NOMO-1 (cell line): ENCODE measurements at regions not wholly inside any gene's neighbourhood (a gene's known extent, or its start where the extent isn't known, plus 50 kb on each side); places are given as distances from the start of the nearest gene placed in this dataset.
"Not testable (repeated sequence)": the region's sequence is repeated elsewhere in the genome, so short reads cannot be mapped to it uniquely, and the experiment has no call there.

Experiments used
- DNase-seq, 2 experiments: peaks; one replicate each; lab custom pipeline; 2025; ENCODE audit not compliant: unreplicated experiment in 2 of 2; lab: John Stamatoyannopoulos, UW

DNA sequence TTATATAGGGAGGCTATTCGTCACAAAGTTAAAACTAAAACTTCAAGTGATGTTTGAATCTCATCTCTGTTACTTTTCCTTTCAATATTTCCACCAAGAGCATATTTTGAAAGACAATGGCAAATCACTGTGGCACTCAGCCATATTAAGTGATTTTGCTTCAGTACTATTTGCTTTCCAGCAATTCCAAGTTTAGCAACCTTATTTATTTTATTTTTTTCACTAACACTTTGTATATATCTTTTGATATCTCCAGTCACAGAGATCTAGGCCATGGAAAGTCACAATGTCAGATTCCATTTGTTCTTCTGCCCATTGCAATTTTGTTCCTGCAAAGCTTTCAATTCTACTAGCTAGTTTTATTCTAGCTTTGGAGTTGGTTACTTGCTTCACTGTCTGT lies 1514.5 kb upstream of the ADGRL3 start:
- no peak for DNase-seq

- no peak for DNase-seq
Observed at GRCh38 chr4:59689149-59689548, 1511.0 kb upstream of the ADGRL3 start.

GRCh38 chr4:59695355-59696053 lies 1504.6 kb upstream of the ADGRL3 start:
- no peak for DNase-seq

DNA sequence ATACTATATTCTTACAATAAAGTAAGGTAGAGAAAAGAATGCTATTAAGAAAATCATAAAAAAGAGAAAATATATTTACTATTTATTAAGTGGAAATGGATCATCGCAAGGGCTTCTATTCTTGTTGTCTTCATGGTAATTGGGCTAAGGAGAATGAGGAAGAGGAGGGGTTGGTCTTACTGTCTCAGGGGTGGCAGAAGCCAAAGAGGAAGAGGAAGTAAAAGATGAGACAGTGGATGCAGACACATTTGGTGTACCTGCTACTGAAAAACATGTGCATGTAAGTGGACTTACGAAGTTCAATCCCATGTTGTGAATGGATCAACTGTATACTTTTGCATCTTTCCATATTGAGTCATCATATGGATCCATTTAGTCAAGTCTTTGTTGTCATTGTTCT lies 1502.1 kb upstream of the ADGRL3 start:
- no peak for DNase-seq

- no peak for DNase-seq
Observed at GRCh38 chr4:59700651-59701050, 1499.5 kb upstream of the ADGRL3 start.

DNA sequence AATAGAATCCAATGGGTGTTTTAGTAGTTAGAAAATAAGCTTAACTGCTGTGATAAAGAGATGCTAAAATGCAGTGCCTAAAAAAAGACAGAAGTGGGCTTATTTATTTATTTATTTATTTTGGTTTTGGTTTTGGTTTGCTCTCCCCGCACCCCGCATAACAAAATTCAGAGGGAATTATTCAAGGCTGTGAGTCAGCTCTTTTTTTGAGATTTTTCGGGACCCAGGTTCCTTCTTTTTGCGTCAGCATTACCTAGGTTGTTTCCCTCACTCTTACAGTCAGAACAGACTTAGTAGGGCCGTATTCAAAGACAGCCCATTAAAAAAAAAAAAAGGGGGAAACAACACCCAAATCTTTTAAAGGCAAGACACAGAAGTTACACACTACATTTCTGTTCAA lies 1495.5 kb upstream of the ADGRL3 start:
- DNase-seq = no peak

GRCh38 chr4:59712470-59712869 lies 1487.7 kb upstream of the ADGRL3 start:
- no peak for DNase-seq

- not testable (repeated sequence) for DNase-seq
Observed at GRCh38 chr4:59724286-59724685, 1475.8 kb upstream of the ADGRL3 start.

- no peak for DNase-seq
Observed at GRCh38 chr4:59727745-59728144, 1472.4 kb upstream of the ADGRL3 start.

GRCh38 chr4:59728496-59728895 lies 1471.6 kb upstream of the ADGRL3 start:
- no peak for DNase-seq

DNA sequence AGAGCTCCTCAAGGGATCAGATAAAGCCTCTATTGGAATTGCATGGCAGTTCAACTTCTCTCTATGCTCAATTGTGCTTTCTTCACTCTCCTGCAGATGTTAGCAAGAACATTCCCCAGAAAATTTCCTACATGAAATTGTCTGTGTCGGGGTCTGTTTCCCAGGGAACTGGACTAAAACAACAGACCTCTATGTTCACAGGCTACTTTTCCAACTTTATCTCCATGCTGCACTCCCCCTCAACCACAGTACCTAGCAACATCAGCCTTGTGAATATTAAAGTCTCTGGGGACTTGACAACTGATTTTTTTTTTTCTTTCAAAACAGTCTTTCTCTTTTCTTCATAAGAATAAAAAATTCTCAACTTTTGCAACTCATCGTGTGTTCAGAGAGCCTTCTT lies 1470.8 kb upstream of the ADGRL3 start:
- DNase-seq = no peak

- no peak for DNase-seq
Observed at GRCh38 chr4:59748433-59748832, 1451.7 kb upstream of the ADGRL3 start.

- no peak for DNase-seq
Observed at GRCh38 chr4:59759082-59759825, 1440.9 kb upstream of the ADGRL3 start.

- DNase-seq = no peak
Observed at GRCh38 chr4:59762344-59762743, 1437.8 kb upstream of the ADGRL3 start.

- no peak for DNase-seq
Observed at GRCh38 chr4:59770601-59771264, 1429.4 kb upstream of the ADGRL3 start.

- no peak for DNase-seq
Observed at GRCh38 chr4:59772641-59773139, 1427.4 kb upstream of the ADGRL3 start.

- DNase-seq = not testable (repeated sequence)
Observed at GRCh38 chr4:59780271-59780670, 1419.9 kb upstream of the ADGRL3 start.

- no peak for DNase-seq
Observed at GRCh38 chr4:59805176-59805575, 1395.0 kb upstream of the ADGRL3 start.

- DNase-seq = no peak
Observed at GRCh38 chr4:59814402-59815010, 1385.6 kb upstream of the ADGRL3 start.

- peak in 1 of 2 experiments; percentile 21 for DNase-seq
Observed at GRCh38 chr4:59818656-59819055, 1381.5 kb upstream of the ADGRL3 start.

GRCh38 chr4:59823311-59823710 lies 1376.8 kb upstream of the ADGRL3 start:
- DNase-seq = no peak
